Liver (tissue), 8 donors: ENCODE measurements at regions not wholly inside any gene's neighbourhood (a gene's known extent, or its start where the extent isn't known, plus 50 kb on each side); places are given as distances from the start of the nearest gene placed in this dataset.

Experiments used
- DNase-seq: peaks from one replicate; pipeline ENCODE4 v3.0.0-alpha.2; 2017; ENCODE audit warnings: low spot score
- H3K27ac ChIP-seq, 2 donors: one replicate each; pipeline ENCODE4 v1.7.0; 2013; ENCODE audit warnings: inconsistent platforms in 2 of 2, low read length in 2 of 2, control low read depth in 1 of 2, low read depth in 1 of 2, mild to moderate bottlenecking in 1 of 2
- H3K27me3 ChIP-seq, 4 donors: one replicate each; pipeline versions ENCODE4 v1.6.1 to v1.7.0; 2013; ENCODE audit warnings: low read length in 3 of 4, inconsistent platforms in 1 of 4, mild to moderate bottlenecking in 1 of 4, moderate library complexity in 1 of 4; ENCODE audit not compliant: control insufficient read depth in 4 of 4, insufficient read depth in 4 of 4
- H3K36me3 ChIP-seq, 4 donors: one replicate each; pipeline versions ENCODE4 v1.6.1 to v1.7.0; 2013; ENCODE audit warnings: low read length in 3 of 4, mild to moderate bottlenecking in 3 of 4, low read depth in 1 of 4, moderate library complexity in 1 of 4; ENCODE audit not compliant: control insufficient read depth in 4 of 4, insufficient read depth in 3 of 4
- H3K4me1 ChIP-seq, 4 donors: one replicate each; pipeline versions ENCODE4 v1.6.1 to v1.7.0; 2013; ENCODE audit warnings: low read length in 3 of 4, mild to moderate bottlenecking in 3 of 4, moderate library complexity in 1 of 4; ENCODE audit not compliant: control insufficient read depth in 4 of 4, insufficient read depth in 4 of 4
- H3K4me3 ChIP-seq, 3 donors: one replicate each; pipeline versions ENCODE4 v1.6.1 to v1.7.0; 2013; ENCODE audit warnings: low read length in 3 of 3, control low read depth in 1 of 3, low read depth in 1 of 3, mild to moderate bottlenecking in 1 of 3
- H3K9ac ChIP-seq, 2 donors: one replicate each; pipeline ENCODE4 v1.7.0; 2013; ENCODE audit warnings: low read length in 2 of 2, mild to moderate bottlenecking in 2 of 2, moderate library complexity in 2 of 2, control low read depth in 1 of 2, low read depth in 1 of 2
- H3K9me3 ChIP-seq, 4 donors: one replicate each; pipeline versions ENCODE4 v1.6.1 to v1.7.0; 2013; ENCODE audit warnings: low read length in 3 of 4; ENCODE audit not compliant: control insufficient read depth in 4 of 4
- EGR1 ChIP-seq, 2 donors: IDR thresholded peaks; 2 replicates each; pipeline ENCODE4 v1.6.1; 2016 to 2018; ENCODE audit warnings: antibody characterized with exemption in 2 of 2, low read depth in 2 of 2
- FOXA1 ChIP-seq: IDR thresholded peaks from 2 replicates; pipeline ENCODE4 v1.6.1; 2016; ENCODE audit warnings: antibody characterized with exemption
- FOXA2 ChIP-seq: IDR thresholded peaks from 2 replicates; pipeline ENCODE4 v1.6.1; 2016; ENCODE audit warnings: antibody characterized with exemption
- GABPA ChIP-seq, 2 donors: IDR thresholded peaks in 1 of 2; conservative IDR thresholded peaks in 1 of 2; 2 replicates each; pipeline ENCODE4 v1.6.1; 2016; ENCODE audit warnings: antibody characterized with exemption in 2 of 2, mild to moderate bottlenecking in 1 of 2, moderate library complexity in 1 of 2
- HNF4A ChIP-seq, 2 donors: conservative IDR thresholded peaks; 2 replicates each; pipeline ENCODE4 v1.6.1; 2016; ENCODE audit warnings: antibody characterized with exemption in 2 of 2, mild to moderate bottlenecking in 2 of 2
- HNF4G ChIP-seq: IDR thresholded peaks from 2 replicates; pipeline ENCODE4 v1.6.1; 2016; ENCODE audit warnings: antibody characterized with exemption
- JUND ChIP-seq, 2 donors: IDR thresholded peaks; 2 replicates each; pipeline ENCODE4 v1.6.1; 2016; ENCODE audit warnings: antibody characterized with exemption in 2 of 2
- NR2F2 ChIP-seq: IDR thresholded peaks from 2 replicates; pipeline ENCODE4 v1.6.1; 2016; ENCODE audit warnings: antibody characterized with exemption
- RAD21 ChIP-seq, 2 donors: IDR thresholded peaks; 2 replicates each; pipeline ENCODE4 v1.6.1; 2016; ENCODE audit warnings: antibody characterized with exemption in 2 of 2, mild to moderate bottlenecking in 2 of 2
- RXRA ChIP-seq, 2 donors: IDR thresholded peaks; 2 replicates each; pipeline ENCODE4 v1.6.1; 2017 to 2018; ENCODE audit warnings: antibody characterized with exemption in 2 of 2, mild to moderate bottlenecking in 1 of 2
- SP1 ChIP-seq: IDR thresholded peaks from 2 replicates; pipeline ENCODE4 v1.6.1; 2018; ENCODE audit warnings: antibody characterized with exemption, mild to moderate bottlenecking
- TAF1 ChIP-seq: conservative IDR thresholded peaks from 2 replicates; pipeline ENCODE4 v1.6.1; 2016; ENCODE audit warnings: antibody characterized with exemption, mild to moderate bottlenecking
- YY1 ChIP-seq: IDR thresholded peaks from 2 replicates; pipeline ENCODE4 v1.6.1; 2016; ENCODE audit warnings: antibody characterized with exemption, mild to moderate bottlenecking
- WGBS: extraction: QIAGEN DNeasy Blood & Tissue Kit; methylation state at CpG from one replicate; pipeline ENCODE4 v1.1.7; 2013; 5-methylcytosine and 5-hydroxymethylcytosine counted together
- TF ChIP-seq, protein P1 (sequence below): IDR thresholded peaks from 2 replicates; pipeline ENCODE4 v1.6.1; 2016; ENCODE audit warnings: antibody characterized with exemption
- TF ChIP-seq, protein P2 (sequence below): fragments of 150-350 bp; IDR thresholded peaks from 2 replicates; pipeline ENCODE4 v1.5.1; 2017; ENCODE audit warnings: improper control_type of control experiment, low read depth, low read length; ENCODE audit not compliant: missing input control
- TF ChIP-seq, protein P3 (sequence below): IDR thresholded peaks from 2 replicates; pipeline ENCODE4 v1.6.1; 2016; ENCODE audit warnings: antibody characterized with exemption, mild to moderate bottlenecking
- TF ChIP-seq, protein P4 (sequence below): IDR thresholded peaks from 2 replicates; pipeline ENCODE4 v1.6.1; 2016; ENCODE audit warnings: antibody characterized with exemption
- TF ChIP-seq, protein P5 (sequence below): IDR thresholded peaks from 2 replicates; pipeline ENCODE4 v1.6.1; 2016; ENCODE audit warnings: antibody characterized with exemption
- donor health status: healthy.
- donor health status: healthy.
- donor health status: healthy.
- donor health status: healthy.
- donor health status: healthy.

DNA sequence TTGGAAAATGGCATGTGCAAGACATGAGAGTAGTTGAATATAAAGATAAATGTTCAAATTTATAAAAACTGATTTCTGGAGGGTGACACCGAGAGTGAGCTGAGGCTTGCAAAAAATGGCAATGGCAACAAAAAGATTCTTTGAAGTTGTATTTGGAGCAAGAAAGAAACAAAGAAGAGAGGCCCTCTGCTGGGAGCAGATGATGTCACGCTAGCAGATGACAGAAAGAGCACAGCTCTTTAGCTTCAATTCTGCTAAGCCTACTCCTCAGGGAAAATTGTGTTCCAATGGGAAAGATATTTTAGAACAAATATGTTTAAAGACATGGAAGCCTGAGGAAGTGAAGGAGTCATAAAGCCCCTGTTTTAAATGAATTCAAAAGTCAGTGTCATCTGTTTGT is 125.3 kb upstream of the NOX3 start:
- H3K9ac ChIP-seq = no peak overlapping the region
- H3K4me1 ChIP-seq = no peaks in the 10 kb centered on the region
- WGBS = 80% methylated on average over 2 of the region's 2 CpGs
- peaks cover 0 to 3% (median 0%) of the 10 kb centered on the region in 4 donors for H3K27me3 ChIP-seq
- TF ChIP-seq YY1 (no peak), TAF1 (no peak), RXRA (IDR thresholded peaks at IDR 0.05) (no peak), EGR1 (IDR thresholded peaks at IDR 0.05; ENCODE audit: low read depth in 2 of 2) (no peak), GABPA (IDR thresholded peaks at IDR 0.05 in 1 of 2, conservative IDR thresholded peaks at IDR 0.05 in 1 of 2) (no peak), FOXA2 (no peak), JUND (IDR thresholded peaks at IDR 0.05) (no peak), RAD21 (IDR thresholded peaks at IDR 0.05) (no peak), FOXA1 (no peak), SP1 (no peak), NR2F2 (no peak), HNF4A (conservative IDR thresholded peaks at IDR 0.05) (no peak), HNF4G (no peak)
- TF ChIP-seq, protein P1, sequence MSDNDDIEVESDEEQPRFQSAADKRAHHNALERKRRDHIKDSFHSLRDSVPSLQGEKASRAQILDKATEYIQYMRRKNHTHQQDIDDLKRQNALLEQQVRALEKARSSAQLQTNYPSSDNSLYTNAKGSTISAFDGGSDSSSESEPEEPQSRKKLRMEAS = no peak
- TF ChIP-seq, protein P2, sequence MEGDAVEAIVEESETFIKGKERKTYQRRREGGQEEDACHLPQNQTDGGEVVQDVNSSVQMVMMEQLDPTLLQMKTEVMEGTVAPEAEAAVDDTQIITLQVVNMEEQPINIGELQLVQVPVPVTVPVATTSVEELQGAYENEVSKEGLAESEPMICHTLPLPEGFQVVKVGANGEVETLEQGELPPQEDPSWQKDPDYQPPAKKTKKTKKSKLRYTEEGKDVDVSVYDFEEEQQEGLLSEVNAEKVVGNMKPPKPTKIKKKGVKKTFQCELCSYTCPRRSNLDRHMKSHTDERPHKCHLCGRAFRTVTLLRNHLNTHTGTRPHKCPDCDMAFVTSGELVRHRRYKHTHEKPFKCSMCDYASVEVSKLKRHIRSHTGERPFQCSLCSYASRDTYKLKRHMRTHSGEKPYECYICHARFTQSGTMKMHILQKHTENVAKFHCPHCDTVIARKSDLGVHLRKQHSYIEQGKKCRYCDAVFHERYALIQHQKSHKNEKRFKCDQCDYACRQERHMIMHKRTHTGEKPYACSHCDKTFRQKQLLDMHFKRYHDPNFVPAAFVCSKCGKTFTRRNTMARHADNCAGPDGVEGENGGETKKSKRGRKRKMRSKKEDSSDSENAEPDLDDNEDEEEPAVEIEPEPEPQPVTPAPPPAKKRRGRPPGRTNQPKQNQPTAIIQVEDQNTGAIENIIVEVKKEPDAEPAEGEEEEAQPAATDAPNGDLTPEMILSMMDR = no peak
- TF ChIP-seq, protein P3, sequence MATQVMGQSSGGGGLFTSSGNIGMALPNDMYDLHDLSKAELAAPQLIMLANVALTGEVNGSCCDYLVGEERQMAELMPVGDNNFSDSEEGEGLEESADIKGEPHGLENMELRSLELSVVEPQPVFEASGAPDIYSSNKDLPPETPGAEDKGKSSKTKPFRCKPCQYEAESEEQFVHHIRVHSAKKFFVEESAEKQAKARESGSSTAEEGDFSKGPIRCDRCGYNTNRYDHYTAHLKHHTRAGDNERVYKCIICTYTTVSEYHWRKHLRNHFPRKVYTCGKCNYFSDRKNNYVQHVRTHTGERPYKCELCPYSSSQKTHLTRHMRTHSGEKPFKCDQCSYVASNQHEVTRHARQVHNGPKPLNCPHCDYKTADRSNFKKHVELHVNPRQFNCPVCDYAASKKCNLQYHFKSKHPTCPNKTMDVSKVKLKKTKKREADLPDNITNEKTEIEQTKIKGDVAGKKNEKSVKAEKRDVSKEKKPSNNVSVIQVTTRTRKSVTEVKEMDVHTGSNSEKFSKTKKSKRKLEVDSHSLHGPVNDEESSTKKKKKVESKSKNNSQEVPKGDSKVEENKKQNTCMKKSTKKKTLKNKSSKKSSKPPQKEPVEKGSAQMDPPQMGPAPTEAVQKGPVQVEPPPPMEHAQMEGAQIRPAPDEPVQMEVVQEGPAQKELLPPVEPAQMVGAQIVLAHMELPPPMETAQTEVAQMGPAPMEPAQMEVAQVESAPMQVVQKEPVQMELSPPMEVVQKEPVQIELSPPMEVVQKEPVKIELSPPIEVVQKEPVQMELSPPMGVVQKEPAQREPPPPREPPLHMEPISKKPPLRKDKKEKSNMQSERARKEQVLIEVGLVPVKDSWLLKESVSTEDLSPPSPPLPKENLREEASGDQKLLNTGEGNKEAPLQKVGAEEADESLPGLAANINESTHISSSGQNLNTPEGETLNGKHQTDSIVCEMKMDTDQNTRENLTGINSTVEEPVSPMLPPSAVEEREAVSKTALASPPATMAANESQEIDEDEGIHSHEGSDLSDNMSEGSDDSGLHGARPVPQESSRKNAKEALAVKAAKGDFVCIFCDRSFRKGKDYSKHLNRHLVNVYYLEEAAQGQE = no peak
- TF ChIP-seq, protein P4, sequence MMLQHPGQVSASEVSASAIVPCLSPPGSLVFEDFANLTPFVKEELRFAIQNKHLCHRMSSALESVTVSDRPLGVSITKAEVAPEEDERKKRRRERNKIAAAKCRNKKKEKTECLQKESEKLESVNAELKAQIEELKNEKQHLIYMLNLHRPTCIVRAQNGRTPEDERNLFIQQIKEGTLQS = no peak
- TF ChIP-seq, protein P5, sequence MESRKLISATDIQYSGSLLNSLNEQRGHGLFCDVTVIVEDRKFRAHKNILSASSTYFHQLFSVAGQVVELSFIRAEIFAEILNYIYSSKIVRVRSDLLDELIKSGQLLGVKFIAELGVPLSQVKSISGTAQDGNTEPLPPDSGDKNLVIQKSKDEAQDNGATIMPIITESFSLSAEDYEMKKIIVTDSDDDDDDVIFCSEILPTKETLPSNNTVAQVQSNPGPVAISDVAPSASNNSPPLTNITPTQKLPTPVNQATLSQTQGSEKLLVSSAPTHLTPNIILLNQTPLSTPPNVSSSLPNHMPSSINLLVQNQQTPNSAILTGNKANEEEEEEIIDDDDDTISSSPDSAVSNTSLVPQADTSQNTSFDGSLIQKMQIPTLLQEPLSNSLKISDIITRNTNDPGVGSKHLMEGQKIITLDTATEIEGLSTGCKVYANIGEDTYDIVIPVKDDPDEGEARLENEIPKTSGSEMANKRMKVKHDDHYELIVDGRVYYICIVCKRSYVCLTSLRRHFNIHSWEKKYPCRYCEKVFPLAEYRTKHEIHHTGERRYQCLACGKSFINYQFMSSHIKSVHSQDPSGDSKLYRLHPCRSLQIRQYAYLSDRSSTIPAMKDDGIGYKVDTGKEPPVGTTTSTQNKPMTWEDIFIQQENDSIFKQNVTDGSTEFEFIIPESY = no peak
- no peak overlapping the region for H3K4me3 ChIP-seq
- no peak for DNase-seq
- no peaks in the 10 kb centered on the region for H3K36me3 ChIP-seq
- no peak overlapping the region for H3K27ac ChIP-seq
- H3K9me3 ChIP-seq = no peaks in the 10 kb centered on the region
